ENCODE measurements at regions not wholly inside any gene's neighbourhood (a gene's known extent, or its start where the extent isn't known, plus 50 kb on each side); places are given as distances from the start of the nearest gene placed in this dataset.
"Not testable (repeated sequence)": the region's sequence is repeated elsewhere in the genome, so short reads cannot be mapped to it uniquely, and the experiment has no call there.

DNA sequence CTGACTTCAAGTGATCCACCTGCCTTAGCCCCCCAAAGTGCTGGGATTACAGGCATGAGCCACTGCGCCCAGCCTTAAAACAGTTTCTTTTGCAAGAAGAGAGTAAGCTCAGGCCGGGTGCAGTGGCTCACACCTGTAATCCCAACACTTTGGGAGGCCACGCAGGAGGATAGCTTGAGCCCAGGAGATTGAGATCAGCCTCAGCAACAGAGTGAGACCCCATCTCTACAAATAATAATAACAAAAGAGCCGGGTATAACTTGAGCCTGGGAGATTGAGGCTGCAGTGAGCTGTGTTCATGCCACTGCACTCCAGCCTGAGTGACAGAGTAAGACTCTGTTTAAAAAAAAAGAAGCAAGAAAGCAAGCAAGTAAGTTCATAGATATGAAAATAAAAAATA is 482.9 kb downstream of the FAT4 start:
- TF ChIP-seq, protein P1, sequence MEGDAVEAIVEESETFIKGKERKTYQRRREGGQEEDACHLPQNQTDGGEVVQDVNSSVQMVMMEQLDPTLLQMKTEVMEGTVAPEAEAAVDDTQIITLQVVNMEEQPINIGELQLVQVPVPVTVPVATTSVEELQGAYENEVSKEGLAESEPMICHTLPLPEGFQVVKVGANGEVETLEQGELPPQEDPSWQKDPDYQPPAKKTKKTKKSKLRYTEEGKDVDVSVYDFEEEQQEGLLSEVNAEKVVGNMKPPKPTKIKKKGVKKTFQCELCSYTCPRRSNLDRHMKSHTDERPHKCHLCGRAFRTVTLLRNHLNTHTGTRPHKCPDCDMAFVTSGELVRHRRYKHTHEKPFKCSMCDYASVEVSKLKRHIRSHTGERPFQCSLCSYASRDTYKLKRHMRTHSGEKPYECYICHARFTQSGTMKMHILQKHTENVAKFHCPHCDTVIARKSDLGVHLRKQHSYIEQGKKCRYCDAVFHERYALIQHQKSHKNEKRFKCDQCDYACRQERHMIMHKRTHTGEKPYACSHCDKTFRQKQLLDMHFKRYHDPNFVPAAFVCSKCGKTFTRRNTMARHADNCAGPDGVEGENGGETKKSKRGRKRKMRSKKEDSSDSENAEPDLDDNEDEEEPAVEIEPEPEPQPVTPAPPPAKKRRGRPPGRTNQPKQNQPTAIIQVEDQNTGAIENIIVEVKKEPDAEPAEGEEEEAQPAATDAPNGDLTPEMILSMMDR (IDR thresholded peaks at IDR 0.05; ENCODE audit: low read length) = not testable (repeated sequence)
- not testable (repeated sequence) for TF ChIP-seq EZH2 (optimal IDR thresholded peaks at IDR 0.05; ENCODE audit: low read depth, low read length)
